PFSK-1 (cell line): ENCODE measurements at regions not wholly inside any gene's neighbourhood (a gene's known extent, or its start where the extent isn't known, plus 50 kb on each side); places are given as distances from the start of the nearest gene placed in this dataset.

ENCODE experiments used
- FOXP2 ChIP-seq: optimal IDR thresholded peaks from 2 replicates; pipeline ENCODE3; 2011; ENCODE audit warnings: borderline replicate concordance, control low read depth, inconsistent platforms; ENCODE audit not compliant: insufficient read depth; ENCODE audit errors: extremely low read length, extremely low read depth
- POLR2AphosphoS5 ChIP-seq: IDR thresholded peaks from 2 replicates; pipeline ENCODE4 v1.6.1; 2012; ENCODE audit warnings: low read depth, mild to moderate bottlenecking, control low read depth, low read length, moderate library complexity
- REST ChIP-seq, 2 experiments: IDR thresholded peaks; 2 replicates each; pipeline versions ENCODE4 v1.6.1 to v1.8.0; 2011 to 2012; ENCODE audit warnings: low read depth in 2 of 2, low read length in 2 of 2, control low read depth in 1 of 2, inconsistent platforms in 1 of 2, mild to moderate bottlenecking in 1 of 2, moderate library complexity in 1 of 2; ENCODE audit not compliant: insufficient read depth in 1 of 2
- SIN3A ChIP-seq: IDR thresholded peaks from 2 replicates; pipeline ENCODE4 v1.6.1; 2012; ENCODE audit warnings: mild to moderate bottlenecking, low read length, moderate library complexity, borderline replicate concordance; ENCODE audit not compliant: insufficient read depth
- TAF1 ChIP-seq: IDR thresholded peaks from 2 replicates; pipeline ENCODE4 v1.6.1; 2012; ENCODE audit warnings: low read length, control low read depth, borderline replicate concordance; ENCODE audit not compliant: insufficient read depth

- TF ChIP-seq FOXP2: no peak
- TF ChIP-seq SIN3A: no peak
- TF ChIP-seq REST (IDR thresholded peaks at IDR 0.05; ENCODE audit: insufficient read depth in 1 of 2, low read depth in 2 of 2, low read length in 2 of 2): no peak
- TF ChIP-seq TAF1: no peak
- no peak for TF ChIP-seq POLR2AphosphoS5
Measured at GRCh38 chr1:244952940-244953339, 88.6 kb upstream of the HNRNPU start.

GRCh38 chr1:244952280-244952933 is 88.1 kb upstream of the HNRNPU start:
- TF ChIP-seq SIN3A: no peak
- no peak for TF ChIP-seq FOXP2
- TF ChIP-seq POLR2AphosphoS5: no peak
- TF ChIP-seq REST (IDR thresholded peaks at IDR 0.05; ENCODE audit: insufficient read depth in 1 of 2, low read depth in 2 of 2, low read length in 2 of 2): no peak
- no peak for TF ChIP-seq TAF1

- TF ChIP-seq REST (IDR thresholded peaks at IDR 0.05; ENCODE audit: insufficient read depth in 1 of 2, low read depth in 2 of 2, low read length in 2 of 2) (no peak), FOXP2 (no peak), POLR2AphosphoS5 (no peak), SIN3A (no peak), TAF1 (no peak)
Measured at GRCh38 chr1:244948416-244948815, 84.1 kb upstream of the HNRNPU start.

- TF ChIP-seq FOXP2 (no peak), TAF1 (no peak), REST (IDR thresholded peaks at IDR 0.05; ENCODE audit: insufficient read depth in 1 of 2, low read depth in 2 of 2, low read length in 2 of 2) (no peak), POLR2AphosphoS5 (no peak), SIN3A (no peak)
Measured at GRCh38 chr1:244945109-244945671, 80.8 kb upstream of the HNRNPU start.

GRCh38 chr1:244941121-244941520 is 76.8 kb upstream of the HNRNPU start:
- TF ChIP-seq FOXP2: no peak
- TF ChIP-seq SIN3A: no peak
- TF ChIP-seq REST (IDR thresholded peaks at IDR 0.05; ENCODE audit: insufficient read depth in 1 of 2, low read depth in 2 of 2, low read length in 2 of 2): no peak
- no peak for TF ChIP-seq POLR2AphosphoS5
- TF ChIP-seq TAF1: no peak
